ENCODE measurements at regions not wholly inside any gene's neighbourhood (a gene's known extent, or its start where the extent isn't known, plus 50 kb on each side); places are given as distances from the start of the nearest gene placed in this dataset.

DNA sequence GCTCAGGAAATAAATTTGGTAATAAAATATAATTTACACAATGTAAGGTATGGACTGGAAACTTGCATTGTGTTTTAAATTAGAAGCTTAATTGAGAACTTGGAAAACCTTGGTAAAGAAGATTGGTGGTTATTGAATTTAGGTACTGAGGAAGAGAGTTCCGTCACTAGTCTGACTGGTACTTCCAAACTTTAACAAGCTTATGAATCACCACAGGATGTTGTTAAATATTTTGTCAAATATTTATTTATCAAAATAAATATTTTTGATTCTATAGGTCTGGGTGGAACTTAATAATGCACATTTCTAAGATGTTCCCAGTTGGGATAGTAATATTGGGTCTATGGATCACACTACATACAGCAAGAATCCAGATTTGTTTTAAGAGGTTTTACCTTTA, 992.2 kb downstream of the ARAP2 start:
- no peak for DNase-seq

DNA sequence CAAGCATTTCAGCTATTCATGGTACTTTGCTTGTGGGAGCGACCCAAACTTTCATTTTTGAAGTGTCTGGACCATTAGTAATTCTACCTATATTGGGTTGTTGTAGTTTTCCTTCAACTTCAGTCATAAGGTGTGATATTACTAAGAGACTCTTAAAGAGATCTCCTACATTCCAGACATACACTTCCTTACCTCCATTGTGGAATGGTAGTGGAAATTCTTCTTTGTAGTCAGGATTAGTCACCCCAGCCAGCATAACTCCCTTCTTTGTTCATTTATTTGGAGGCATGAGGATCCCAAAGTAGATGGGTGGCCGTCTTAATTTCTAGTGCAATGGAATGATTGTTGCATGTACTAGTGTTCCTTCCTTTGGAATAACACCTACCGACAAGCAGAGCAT, 991.4 kb downstream of the ARAP2 start:
- DNase-seq, result no peak

DNA sequence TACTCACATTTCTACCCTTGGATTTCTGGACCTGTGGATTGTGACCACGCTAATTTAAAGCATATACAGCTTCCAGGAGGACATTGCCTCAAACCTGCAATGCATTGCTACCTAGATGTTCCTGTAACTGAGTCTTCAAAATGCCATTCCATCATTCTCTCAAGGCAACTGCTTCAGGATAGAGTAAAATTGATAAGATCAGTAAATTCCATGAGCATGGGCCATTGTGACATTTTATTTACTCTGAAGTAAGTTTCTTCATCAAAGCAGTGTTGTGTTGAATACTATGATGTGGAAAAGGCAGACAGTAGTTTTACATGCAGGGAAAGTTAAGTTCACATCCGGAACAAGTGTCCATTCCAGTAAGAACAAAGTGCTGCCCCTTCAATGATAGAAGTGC, 991.0 kb downstream of the ARAP2 start:
- no peak for DNase-seq

DNA sequence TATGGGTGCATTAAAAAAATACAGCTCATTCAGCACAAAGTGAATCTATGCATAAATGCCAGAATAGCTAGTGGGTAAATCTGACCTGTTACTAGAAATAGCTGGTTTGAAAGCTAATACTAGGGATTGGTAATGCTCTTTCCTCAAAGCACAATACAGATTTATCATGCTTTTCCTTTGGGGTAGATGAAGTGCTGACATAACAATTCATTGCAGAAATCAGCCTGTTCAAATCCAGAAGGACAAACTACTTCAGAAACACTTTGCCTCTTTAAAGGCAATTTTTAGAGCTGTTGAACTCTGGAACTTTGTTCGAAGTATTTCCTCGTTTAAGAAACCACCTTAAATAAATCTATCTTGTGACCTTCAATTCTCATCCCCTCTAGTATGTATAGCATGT, 957.9 kb downstream of the ARAP2 start:
- no peak for DNase-seq

DNA sequence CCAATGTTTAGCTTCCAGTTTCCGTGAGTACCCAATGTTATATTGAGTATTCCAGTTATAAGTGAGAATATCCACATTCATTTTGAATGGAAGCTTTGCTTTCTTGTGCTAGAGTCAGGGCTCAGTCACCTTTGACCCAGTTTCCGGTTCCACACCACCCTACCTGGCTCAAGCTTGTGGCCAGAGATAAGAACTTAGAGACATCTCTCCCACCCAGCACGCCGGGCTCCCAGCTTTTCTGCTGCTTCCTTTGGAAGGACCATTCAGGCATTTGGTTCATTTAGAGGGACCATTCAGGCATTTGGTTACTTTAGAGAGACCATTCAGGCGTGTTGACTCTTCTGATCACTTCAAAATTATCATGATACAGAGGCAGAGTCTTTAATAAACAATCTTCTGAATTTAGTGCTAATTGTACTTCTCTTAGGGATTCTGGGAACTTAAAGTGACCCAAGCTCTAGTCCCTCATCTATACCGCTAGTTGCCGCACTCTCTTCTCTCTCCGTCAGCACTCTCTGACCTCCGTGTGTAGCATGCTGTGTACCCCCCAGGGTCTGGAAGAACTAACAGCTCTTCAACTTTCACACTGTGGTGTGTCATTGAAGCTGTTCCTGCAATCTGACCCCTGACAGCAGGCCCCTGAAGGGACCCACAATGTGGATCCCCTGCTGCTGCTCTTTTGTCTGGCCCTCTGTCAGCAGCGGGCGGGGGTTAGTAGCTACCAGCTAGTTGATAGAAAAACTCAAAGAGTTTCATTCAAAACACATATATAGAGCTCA, 943.1 kb downstream of the ARAP2 start:
- DNase-seq, result no peak

DNA sequence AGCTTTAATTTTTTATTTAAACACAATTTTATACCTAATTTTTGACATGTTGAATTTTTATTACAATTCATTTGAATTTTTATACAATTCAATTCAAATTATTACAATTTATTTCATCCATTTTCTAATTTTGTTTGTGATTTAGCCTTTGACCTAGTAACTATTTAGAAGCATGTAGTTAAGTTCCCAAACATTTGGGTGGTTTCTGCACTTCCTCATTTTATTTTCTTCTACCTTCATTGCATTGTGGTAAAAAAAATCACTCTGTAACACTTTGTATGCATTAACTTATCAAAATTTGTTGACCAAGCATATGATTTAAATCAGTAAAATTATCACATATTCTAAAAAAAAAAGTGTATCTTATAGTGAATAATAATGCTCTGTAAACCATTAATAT, 928.9 kb downstream of the ARAP2 start:
- no peak for DNase-seq

DNA sequence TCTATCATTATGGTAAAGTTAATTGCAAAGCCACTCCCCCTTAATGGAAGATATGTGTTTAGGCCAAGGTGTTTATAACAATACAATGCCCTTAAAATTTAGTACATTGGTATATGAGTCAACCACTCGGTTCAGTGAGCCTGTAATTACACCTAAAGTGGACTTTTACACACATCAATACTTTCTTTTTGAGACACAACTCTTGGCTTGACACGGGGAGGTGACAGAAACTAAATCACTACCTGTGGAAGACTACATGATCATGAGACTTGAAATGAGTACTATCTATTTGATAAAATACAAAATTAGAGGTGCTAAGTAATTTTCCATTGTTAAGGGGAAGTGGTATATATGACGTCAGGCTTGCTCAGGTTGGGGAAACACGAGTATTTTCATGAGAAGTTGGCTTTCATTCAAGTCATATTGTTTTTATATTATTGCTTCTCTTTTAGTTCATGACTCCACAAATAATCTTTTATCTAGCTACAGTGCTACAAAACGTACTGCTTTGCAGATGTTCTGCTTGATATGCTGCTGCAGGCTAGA, 918.3 kb downstream of the ARAP2 start:
- DNase-seq, result no peak

DNA sequence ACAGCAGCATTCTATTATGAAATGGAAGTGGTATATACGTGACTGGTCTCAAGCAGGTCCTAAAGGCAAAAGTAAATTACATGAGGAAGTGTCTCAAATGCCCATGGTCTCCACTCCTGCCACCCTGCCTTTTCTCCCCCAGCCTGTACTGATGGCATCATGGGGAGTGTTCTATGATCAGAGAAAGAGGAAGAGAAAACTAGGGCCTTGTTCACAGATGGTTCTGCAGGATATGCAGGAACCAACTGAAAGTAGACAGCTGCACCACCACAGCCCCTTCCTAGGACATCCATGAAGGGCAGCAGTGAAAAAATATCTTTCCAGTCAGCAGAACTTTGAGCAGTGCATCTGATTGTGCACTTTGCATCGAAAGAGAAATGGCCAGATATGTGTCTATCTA, 901.5 kb downstream of the ARAP2 start:
- no peak for DNase-seq

DNA sequence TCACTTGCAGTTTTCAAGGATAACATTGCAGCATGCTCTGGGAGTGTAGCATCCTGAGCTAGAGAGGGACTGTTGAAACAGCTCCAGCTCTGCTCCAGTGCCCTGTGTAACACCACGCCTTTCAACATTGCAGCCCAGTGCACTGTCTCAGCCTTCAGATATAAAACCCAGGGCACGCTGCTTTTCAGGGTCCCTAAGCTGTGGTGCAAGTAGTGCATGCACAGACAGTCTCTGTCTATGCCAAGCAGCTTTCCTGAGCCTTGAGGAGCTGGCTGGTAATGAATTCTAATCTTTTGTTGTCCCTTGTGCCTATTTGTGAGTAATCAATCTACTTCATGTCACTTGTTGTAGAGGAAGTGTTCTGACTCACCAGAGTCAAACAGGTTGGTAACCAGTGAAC, 897.0 kb downstream of the ARAP2 start:
- DNase-seq, result no peak

DNA sequence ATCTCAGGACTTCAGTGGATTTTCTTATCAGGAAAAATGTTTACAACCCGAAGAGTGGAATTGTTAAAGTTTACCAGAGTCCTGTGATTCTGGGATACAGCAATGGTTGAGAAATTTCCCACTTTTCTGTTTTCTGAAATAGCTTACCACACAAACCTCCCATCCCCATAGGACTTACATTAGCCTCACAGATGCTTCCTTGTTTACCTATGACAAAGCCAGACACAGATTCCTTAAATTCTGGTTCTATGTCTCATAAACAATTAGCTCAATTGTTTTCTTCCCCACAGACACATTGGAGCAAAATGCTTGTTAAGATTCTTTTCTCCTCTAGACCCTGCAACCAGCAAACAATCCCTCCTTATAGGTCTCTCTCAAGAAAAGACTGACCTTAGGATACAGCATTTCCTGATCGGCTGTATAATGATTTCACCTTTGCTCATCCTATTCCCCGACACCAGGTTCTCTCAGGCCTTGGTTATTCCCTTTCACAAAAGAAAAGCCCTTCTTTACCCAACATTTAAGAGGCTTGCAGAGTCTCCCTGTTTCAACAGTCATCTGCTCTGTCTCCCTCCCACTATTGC, 886.2 kb downstream of the ARAP2 start:
- no peak for DNase-seq

DNA sequence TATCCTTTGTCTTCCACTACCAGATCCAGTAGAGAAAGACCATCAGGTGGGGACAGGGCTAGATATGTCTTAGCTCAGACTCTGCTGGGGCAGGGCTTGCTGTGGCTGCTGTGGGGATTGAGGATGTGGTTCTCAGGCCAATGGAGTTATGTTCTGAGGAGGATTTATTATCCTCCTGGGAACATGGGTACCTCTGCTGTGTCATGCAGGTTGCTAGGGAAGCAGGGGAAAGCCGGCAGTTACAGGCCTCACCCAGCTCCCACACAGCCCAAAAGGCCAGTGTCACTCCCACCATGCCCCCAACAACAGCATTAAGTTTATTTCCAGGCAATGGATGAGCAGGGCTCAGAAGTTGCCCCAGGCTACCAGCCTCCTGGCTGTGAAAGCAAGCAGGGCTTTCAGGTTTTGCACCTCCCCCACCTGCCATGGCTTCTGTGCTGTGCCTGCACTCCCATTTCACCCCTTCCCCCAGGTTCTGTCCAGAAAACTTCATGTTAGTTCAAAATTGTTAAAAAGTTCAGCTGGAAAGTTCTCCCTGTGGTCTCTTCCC, 879.9 kb downstream of the ARAP2 start:
- DNase-seq, result no peak

DNA sequence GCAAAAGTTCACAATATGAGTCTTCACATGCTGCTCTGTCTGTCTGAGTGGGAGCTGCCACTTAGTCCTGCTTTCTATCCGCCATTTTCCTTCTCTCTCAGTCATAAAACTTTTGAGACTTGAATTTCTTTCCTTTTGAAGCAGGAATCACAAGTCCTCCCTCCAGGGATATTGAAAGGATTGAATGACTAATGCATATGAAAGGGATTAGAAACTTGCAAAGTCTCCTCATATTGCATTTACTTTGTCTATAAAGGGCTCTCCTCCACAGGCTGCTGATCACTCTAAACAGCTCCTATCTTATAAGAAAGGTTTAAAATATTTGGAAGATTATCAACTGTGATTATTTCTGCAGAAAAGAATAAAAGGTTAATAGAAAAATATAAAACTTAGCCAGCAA, 879.1 kb downstream of the ARAP2 start:
- no peak for DNase-seq

DNA sequence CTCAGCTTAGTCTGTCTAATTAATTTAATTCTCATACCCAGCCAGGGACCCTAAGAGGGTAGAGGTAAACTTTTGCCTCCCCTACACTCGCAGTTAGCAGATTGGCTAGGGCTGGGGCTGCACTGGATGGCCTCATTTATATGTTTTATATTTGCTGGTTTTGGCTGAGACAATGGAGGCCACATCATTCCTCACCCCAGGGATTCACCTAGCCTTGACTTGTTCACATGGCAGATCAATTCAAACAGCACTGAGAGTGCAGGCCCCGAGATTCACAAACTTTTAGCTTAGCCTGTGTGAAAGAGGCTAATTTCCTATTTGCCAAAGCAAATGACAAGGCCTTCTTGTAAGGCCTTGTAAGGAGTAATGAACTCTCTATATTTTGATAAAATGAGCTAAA, 844.4 kb downstream of the ARAP2 start:
- DNase-seq, result no peak

DNA sequence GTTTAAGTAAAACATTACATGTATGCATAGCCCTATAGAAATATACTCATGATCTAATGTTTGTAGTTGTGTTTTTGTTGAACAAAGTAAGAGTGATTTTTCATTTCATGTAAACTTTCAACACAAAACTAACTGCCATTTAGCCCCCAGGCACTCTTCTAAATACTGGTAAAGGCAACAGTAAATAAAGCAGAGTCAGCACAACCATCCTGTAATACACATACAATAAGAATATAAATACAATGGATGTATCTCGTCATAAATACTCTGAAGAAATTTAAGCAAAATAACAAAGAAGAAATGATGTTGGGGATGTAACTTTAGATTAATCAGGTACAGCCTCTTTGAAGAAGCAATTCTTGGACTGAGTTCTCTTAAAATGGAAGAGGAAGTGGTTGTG, 821.2 kb downstream of the ARAP2 start:
- no peak for DNase-seq

DNA sequence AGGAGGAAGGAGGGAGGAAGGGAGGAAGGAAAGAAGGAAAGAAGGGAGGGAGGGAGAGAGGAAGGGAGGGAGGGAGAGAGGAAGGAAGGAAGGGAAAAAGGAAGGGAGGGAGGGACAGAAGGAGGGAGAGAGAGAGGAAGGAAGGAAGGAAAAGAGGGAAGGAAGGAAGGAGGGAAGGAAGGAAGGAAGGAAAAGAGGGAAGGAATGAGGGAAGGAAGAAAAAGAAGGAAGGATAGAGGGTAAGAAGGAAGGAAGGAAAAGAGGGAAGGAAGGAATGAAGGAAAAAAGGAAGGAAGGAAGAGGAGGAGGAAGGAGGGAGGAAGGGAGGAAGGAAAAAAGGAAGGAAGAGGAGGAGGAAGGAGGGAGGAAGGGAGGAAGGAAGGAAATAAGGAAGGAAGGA, 796.8 kb downstream of the ARAP2 start:
- no peak for DNase-seq

DNA sequence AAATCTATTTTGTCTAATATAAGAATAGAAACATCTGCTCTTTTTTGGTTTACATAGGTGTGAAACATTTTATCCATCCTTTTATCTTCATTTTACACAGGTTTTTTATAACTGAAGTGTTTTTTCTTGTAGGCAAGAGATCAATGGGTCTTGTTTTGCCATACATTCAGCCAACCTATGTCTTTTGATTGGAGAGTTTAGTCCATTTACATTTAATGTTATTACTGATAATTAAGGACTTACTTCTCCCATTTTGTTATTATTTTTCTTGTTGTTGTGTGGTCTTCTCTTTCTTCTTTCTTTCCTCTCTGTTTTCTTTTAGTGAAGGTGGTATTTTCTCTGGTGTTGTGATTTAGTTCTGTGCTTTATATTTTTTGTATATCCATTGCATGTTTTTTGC, 785.3 kb downstream of the ARAP2 start:
- DNase-seq, result no peak

DNA sequence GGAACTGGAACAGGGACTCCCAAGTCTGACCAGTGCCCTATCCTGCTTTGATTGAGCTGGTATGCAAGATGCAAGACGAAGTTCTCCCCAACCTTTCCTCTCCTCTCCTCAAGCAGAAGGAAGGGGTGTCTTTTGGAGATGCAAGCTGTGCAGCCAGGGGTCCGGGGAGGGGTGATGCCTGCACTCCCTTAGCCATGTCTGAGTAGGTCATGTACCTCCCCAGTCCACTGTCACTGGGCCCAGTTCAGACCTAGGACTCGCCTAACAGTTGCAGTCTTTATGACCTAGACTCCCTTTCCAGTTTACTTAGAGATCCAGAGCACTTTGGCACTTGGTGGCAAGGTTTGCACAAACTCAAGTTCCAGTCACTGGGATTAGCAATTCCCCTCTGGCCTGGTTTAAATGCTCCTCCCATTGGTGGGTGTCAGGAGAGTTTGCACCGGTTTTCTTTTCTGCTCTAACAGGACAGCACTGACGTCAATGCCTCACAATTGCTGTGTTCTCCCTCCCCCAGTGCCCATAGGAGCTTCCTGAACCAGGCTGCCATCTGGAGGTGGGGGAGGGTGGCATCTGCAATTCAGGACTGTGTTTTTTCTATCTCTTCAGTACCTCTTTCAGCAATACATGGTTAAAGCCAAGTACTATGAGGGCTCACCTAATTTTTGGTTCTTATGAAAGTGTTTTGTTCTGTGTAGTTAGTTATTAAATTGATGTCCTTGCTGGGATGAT, 782.2 kb downstream of the ARAP2 start:
- no peak for DNase-seq

DNA sequence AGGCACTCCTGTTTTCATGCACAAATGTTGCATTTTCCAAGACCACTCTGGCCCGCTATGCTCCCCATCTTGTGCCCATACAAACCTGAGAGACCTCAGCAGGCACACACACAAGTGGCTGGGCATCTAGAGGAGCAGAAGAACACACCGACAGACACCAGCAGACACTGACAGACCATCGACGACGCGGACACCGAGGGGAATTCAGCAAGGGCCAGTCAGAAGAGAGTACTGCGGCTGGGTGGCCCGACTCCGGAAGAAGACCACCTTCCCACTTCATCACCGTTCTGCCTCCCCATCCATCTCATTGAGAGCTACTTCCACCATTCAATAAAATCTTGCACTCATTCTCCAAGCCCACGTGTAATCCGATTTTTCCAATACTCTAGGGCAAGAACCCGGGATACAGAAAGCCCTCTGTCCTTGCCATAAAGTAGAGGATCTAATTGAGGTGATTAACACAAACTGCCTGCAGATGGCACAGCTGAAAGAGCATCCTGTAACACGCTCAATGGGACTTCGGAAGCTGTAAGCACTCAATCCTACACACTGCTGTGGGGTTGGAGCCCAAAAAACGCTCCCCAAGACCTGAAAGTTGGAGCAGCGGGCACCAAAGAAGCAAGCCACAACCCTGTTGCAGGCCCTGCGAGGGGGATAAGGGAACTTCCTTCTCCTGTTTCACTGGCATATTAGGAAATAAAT, 780.9 kb downstream of the ARAP2 start:
- DNase-seq, result no peak

DNA sequence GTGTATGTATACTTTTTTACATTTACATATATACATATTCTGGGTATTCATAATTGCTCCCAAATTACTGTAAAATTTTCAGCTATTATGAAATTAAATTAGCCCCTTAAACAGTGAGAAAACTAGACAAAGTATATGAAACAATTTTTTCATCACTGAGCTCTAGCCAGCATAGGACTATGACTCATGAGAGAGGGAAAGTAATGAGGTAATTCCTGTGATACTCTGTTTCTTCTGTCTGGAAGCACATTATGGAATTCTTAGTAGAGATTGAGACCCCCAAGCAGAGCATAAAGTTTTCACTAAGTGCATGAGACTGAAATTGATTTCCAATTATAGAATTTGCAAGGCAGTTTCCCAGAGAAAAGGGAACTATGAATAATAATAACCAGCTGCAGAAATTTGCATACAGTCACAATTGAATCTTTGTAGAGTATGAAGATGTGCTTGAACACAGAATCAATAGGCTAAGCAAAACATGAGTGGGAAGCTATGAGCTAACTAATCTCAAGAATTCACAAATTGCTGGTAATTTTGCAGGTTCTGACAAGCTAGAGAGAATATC, 779.3 kb downstream of the ARAP2 start:
- DNase-seq, result no peak

DNA sequence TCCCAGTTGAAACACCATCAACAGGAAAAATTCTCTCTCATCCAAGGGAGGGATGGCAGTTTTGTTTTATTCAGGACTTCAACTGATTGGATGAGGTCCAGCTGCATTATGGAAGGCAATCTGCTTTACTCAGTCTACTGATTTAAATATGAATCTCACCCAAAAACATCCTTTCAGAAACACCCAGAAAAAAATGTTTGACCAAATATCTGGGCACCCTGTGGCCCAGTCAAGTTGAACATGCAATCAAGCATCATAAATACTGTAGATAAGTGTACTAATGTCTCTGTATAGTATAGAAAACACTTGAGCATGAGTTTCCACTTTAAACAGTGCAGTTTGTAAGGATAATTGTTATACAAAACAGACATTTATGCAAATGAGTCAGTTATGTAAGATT, 753.2 kb downstream of the ARAP2 start:
- DNase-seq, result no peak

DNA sequence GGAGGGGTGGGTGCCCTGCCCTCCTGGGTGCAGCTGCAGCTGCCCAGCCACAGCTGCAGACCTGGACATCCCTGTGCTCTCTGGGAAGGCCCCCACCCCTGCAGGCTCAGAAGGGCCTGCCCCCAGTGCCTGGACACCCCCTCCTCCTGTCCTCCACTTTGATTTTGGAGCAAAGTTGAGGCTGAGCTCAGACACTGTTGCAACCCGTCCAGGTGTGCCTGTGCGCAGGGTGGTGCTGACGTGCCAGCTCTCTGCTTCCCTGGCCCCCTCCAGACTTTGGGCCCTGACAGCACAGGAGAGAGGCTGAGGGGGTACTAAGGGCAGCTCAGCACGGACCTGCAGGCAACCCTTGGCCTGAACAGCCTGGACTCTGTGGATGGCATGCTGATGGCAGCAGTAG, 750.3 kb downstream of the ARAP2 start:
- no peak for DNase-seq

DNA sequence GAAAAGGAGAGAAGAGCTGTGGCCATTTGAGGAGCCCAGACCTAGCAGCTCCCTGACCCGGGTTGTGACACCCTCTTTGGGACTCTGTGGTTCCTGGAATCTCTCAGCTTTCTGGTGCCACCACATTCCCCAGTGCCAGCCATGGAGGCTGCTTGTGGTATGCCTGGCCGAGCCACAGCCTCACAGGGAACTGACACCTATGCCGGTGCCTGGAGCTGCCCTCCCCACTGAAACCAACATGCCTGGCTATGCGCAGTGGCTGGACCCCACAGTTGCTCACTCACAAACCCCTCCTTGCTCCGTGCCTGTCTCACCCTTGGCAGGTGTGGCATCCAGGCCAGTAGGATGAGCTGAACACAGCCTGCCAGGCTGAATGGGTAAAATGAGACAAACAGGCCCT, 749.4 kb downstream of the ARAP2 start:
- no peak for DNase-seq

DNA sequence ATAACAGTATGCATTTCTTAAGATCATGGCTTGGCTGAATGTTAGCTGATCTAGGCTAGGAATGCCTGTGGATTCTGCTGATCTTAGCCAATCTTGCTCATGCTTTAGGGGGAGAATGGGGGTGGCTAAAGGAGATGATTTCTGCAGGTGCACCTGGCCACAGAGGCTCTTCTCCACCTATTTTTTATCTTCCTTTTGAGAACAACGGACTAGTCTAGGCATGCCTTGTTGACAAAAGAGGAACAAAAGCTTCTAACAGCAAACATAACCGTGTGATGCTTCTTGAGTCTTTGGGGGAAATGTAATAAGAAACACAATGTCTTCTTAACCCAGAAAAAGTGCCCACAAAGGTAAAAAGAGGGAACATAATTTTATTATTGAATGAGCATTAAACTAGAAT, 743.5 kb downstream of the ARAP2 start:
- DNase-seq, result no peak
